Ishikawa (cell line): ENCODE measurements at regions not wholly inside any gene's neighbourhood (a gene's known extent, or its start where the extent isn't known, plus 50 kb on each side); places are given as distances from the start of the nearest gene placed in this dataset.

Source experiments
- RAD21 ChIP-seq: IDR thresholded peaks from 2 replicates; pipeline ENCODE4 v1.6.1; 2012; ENCODE audit warnings: low read depth
- REST ChIP-seq: IDR thresholded peaks from 2 replicates; pipeline ENCODE4 v1.6.1; 2012; ENCODE audit warnings: low read depth, mild to moderate bottlenecking
- TAF1 ChIP-seq: IDR thresholded peaks from 2 replicates; pipeline ENCODE4 v1.6.1; 2012; ENCODE audit warnings: low read depth, mild to moderate bottlenecking

GRCh38 chr12:97336900-97337751 is 125.5 kb upstream of the RMST start:
- TF ChIP-seq TAF1 (no peak), REST (no peak), RAD21 (no peak)
